HG03432 (cell line): ENCODE measurements at regions not wholly inside any gene's neighbourhood (a gene's known extent, or its start where the extent isn't known, plus 50 kb on each side); places are given as distances from the start of the nearest gene placed in this dataset.

Experiments
- ATAC-seq: cut with Tn5 transposase; IDR thresholded peaks from one replicate; pipeline ENCODE4 v1.9.1; 2021; ENCODE audit warnings: mild to moderate bottlenecking, moderate library complexity; ENCODE audit not compliant: unreplicated experiment

DNA sequence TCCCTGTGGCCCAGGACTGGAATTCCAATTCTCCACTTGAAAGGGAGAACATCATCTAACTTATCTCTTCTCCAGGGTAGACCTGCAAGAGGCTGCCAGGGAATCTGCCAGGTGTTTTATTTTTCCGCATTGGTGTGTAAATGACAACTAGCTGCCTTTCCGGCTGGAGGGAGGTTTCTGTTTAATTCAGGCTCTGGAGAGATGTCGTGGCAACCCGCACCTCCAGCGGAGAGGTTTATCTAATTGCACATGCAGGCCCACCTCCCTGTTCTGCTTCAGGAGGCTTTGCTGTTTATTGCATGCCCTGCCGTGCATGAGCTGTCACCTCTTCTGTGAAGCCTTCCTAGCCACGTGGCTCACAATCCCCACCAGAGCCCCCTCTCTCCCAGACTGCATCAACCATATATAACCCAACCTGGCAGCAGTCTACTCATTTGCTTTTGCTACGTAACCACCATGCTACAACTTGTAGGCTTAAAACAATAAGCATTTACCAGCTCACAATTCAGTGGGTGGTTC, 151.6 kb downstream of the C1orf94 start:
- no peak for ATAC-seq

DNA sequence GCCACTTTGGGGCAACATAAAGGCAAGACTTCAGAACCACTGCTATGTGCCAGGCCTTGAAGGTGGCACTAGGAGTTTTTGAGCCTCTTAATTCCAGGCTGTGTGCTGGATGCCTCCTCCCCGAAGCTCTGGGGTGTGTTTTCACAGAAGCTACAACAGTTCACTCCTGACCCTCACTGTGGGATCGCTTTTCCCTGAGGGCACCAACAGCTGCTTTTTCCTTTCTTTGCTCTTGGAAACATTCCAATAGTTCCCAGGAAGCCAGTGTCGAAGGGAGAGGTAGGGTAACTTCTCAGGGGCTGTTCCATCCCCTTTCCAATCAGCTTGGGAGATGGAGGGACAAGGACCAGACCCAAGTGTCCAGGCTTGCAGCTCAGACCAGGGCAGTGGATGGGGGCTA, 153.4 kb downstream of the C1orf94 start:
- no peak for ATAC-seq

GRCh38 chr1:34331020-34331926, 154.6 kb downstream of the C1orf94 start:
- ATAC-seq: no peak

DNA sequence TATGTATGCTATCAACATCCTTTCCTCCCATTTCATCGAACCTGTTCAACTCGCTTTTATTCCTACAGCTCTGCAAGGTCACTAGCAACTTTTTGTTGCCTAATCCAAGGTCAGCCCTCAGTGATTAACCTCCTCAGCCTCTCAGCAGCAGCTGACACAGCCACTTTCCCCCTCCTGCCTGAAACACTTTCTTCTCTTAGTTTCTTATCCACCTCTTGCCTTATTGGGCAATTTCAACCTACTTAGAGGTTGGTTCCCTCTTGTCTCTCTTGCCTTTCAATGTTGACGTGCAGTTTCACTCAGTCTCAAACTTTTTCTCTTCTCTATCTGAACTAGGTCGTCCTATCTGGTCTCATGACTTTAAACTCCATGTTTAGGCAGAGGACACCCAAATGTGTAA, 156.3 kb downstream of the C1orf94 start:
- ATAC-seq: peak; percentile 69

DNA sequence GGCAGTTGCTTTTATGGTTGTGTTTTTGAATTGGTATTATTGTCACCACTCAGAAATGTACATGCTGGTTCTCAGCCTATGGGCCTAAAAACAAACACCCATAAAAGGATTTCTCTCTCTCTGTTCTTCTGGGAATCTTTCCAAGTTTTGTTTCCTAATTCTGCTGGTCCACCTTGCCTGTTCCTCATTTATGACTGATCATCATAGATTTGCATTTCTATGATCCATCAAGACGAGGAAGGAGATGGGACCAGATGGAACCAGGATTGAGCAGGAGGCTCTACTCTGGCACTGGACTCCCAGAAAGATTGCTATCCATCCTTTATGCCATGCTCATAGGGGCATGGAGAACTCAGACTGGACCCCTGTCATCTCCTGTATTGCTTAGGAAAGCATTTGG, 162.2 kb downstream of the C1orf94 start:
- no peak for ATAC-seq

- no peak for ATAC-seq
These were observed 165.2 kb downstream of the C1orf94 start for GRCh38 chr1:34341896-34342295.

DNA sequence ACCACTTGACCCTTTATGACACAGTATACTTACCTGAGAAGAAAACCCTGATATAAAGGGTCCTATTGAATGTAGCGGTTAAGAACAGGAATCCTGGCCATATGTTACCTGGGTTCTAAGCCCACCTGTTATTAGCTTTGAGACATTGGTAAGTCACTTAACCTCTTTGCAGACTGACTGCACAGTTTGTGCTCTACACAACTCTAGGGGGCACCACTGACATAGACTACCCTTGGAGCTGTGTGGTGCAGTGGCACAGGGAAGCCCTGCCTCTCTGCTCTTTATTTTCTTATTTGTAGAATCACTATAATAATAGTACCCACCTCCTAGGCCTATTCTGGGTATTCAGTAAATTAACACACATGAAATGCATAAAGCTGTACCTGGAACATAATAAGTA, 165.6 kb downstream of the C1orf94 start:
- no peak for ATAC-seq

DNA sequence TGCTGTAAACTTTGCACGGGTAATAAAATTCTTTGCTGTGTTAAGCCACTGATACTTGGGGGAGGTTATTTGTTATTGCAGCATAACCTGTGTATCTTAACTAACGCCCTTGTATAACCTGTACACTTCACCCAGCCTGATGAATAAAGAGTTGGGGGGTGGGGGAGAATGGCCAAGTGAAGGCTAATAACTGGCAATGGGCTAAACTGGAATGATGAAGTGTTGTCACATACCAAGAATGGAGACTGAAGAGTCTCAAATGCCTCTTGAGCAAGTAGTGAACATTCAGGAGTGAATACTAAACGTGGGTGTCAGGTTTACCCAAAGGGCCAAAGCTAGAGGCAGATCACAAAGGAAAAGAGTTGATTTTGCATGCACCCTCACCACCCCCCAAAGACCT, 169.4 kb downstream of the C1orf94 start:
- no peak for ATAC-seq

DNA sequence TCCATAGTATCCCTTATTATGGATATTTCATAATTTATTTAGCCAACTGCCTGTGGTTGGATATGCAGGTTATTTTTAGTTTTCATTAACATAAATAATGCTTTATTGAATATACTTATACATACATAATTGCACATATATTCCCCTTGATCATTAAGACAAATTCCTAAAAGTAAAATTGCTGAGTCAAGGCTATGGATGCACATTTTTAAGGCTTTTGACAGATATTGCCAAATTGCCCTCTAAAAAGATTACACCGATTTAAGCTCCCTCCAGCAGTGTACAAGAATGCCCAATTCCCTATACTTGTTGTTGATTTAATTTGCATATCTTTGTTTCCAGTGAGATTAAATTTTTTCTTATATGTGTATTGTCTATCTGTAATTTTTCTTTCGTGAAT, 176.7 kb downstream of the C1orf94 start:
- ATAC-seq: no peak

DNA sequence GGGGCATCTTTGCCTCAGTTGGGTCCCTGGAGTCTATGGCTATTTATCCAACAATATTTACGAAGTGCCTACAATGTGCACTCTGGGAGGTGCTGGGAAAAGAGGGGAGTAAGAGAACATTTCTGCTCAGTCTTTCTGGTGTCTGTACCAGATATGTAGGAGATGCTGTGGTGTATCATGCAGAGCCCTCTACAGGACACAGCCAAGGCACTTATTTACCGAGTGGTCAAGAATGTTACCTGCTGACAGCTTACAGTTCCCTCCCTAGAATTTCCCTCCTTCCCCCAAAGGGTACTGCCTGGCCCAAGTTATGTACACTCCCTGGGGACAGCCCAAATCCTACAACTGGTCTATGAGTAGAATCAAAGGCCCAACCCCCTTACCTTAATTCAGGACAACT, 177.7 kb downstream of the C1orf94 start:
- ATAC-seq: no peak

DNA sequence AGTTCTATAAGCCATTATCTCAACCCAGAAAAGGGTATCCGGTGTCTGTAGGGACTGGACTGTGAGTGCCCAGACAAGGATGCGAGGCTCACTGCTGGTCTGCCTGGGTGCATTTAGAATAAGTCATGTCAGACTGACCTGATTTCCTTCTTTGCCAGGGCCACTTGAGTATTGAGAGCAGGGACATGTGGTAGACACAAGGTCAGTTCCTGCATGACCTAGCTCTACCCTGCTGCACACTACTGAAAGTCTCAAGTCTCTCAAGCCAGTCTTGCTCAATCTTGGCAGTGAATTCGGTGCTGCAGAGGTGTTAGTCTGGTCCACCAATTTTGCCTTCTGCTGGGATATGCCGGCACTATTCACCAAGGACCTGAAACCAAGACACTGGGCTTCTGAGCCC, 180.1 kb downstream of the C1orf94 start:
- ATAC-seq: no peak

DNA sequence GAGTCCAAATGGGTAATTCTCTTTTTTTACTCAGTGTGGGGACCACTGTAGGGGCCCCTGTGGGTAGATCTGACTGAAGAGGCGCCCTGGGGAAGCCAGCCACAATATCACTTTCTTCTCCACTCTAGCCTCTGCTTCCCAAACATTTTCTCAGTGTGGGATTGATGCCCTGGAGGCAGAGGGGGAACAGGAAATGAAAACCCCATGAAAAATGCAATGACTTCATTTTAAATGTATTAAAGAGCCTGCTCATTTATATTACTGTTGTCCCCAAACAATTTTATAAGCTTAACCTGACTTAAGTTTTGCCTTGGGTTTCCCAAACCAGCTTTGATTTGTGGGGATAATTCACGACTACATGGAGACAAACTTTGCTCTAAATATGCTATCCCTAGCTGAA, 181.9 kb downstream of the C1orf94 start:
- ATAC-seq: no peak

DNA sequence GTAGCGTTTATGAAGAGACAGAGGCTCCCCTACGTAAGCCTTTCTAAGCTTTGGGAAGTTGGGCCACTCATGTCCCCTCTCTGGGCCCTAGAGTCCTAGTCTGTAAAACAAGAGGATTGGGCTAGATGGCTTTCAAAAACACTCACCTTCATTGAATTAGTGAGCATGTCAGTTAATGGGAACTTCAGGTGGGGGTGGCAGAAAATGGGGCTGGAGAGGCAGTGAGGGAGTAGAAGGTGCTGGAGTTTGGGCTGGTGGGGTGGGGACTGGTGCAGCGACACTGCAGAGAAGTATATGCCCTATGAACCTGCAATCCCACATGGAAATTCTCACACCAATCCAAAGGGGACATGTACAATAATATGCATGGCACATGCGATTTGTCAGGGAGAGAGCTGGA, 182.7 kb downstream of the C1orf94 start:
- no peak for ATAC-seq

- peak; percentile 65 for ATAC-seq
These were observed 183.9 kb downstream of the C1orf94 start for GRCh38 chr1:34360574-34360973.

DNA sequence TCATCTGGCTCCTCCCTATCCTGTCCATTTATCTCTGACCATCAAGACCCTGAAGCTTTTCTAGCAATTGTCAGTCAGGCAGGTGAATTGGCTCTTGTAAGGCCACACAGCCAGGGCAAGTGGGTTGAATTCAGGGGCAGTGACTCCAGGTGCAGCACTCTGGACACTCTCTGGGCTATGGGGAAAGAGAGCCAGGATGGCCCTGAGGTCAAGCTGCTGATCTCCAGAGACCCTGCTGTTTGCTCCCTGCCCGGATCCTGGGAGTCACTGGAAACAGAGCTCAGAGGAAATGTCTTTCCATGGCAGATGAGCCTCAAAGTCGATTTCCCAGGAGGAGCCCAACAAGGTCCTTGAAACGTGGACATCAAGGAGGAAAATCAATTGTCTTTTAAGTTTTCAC, 184.4 kb downstream of the C1orf94 start:
- ATAC-seq: no peak

- ATAC-seq: peak; percentile 54
These were observed 185.2 kb downstream of the C1orf94 start for GRCh38 chr1:34361781-34362357.

DNA sequence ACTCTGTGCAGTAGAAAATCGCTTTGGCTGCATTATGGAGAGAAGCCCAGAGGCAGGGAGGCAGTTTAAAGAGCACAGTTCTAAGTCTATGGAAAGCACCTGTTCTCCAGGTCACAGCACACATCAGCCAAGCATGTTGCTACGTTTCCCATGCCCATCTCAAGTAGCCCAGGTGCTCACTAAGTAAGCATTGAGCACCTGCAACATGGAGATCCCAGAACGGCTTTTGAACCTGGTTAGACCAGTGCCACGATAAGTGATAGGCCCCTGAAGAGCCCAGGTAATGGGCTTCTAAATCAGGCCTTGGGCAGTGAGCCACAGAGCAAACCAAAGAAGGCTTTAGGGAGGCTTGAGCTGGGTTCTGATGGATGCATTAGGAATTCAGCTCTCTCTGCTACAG, 186.2 kb downstream of the C1orf94 start:
- no peak for ATAC-seq

GRCh38 chr1:34363447-34363846, 186.7 kb downstream of the C1orf94 start:
- ATAC-seq: no peak

DNA sequence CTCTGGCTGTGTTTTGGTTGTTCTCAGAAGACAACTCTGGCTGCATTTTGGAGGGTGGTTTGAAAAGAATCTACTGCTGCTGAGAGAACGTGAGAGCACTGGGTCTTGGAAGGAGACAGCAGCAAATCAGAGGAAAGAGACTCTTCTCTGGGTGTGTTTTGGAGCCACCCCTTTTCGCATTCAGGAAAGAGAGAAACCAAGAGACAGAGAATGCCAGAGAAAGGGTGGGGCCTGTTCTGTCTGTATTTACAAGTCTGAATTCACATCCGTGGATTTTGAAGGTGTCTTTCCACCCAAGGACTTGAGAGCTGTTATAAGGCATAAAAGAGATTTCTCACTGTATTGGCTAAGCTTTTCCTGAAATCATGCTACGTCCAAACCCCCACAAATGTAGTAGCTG, 187.2 kb downstream of the C1orf94 start:
- ATAC-seq: no peak

- no peak for ATAC-seq
These were observed 187.7 kb downstream of the C1orf94 start for GRCh38 chr1:34364376-34364775.

DNA sequence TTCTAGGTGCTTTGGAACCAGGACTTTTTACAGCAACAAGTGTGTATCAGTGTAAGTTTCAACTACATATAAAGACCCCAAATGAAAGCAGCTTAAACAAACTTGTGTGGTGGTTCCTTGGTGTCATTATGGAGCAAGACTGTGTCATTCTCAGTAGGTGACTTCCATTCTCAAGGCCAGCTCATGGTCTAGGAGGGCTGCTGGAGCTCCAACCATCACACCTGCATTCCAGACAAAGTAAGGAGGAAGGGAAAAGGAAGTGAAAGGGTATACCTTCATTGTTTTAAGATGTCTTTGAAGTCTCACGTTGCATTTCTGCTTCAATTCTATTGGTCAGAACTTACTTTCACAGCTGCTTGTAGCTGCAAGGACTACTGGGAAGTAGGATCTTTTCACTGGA, 188.6 kb downstream of the C1orf94 start:
- ATAC-seq: no peak

GRCh38 chr1:34366875-34367624, 190.3 kb downstream of the C1orf94 start:
- no peak for ATAC-seq
